Natural killer cell (primary cell): ENCODE measurements at regions not wholly inside any gene's neighbourhood (a gene's known extent, or its start where the extent isn't known, plus 50 kb on each side); places are given as distances from the start of the nearest gene placed in this dataset.

Experiments used
- ATAC-seq, 3 donors: fragments of 150-1000 bp in 2 of 3; fragments of 200-7000 bp in 1 of 3; cut with Tn5 transposase; 1 replicate in 1 of 3; 2 replicates in 2 of 3; pipeline ENCODE4 v1.10.0; 2021; ENCODE audit warnings: mild to moderate bottlenecking in 2 of 3, moderate library complexity in 2 of 3
- DNase-seq, 2 donors: peaks; one replicate each; pipeline versions ENCODE4 v3.0.0 to v3.0.0-alpha.2; 2013 to 2021; ENCODE audit warnings: mixed read lengths in 1 of 2
- H3K27ac ChIP-seq: one replicate; pipeline ENCODE4 v1.5.1; 2013; ENCODE audit warnings: mild to moderate bottlenecking, low read length
- H3K27me3 ChIP-seq: one replicate; pipeline ENCODE4 v1.6.1; 2013; ENCODE audit warnings: low read length; ENCODE audit not compliant: control insufficient read depth, insufficient read depth
- H3K36me3 ChIP-seq: one replicate; pipeline ENCODE4 v1.6.1; 2013; ENCODE audit warnings: low read length; ENCODE audit not compliant: control insufficient read depth, insufficient read depth
- H3K4me1 ChIP-seq: one replicate; pipeline ENCODE4 v1.6.1; 2013; ENCODE audit warnings: low read length; ENCODE audit not compliant: control insufficient read depth, insufficient read depth
- H3K4me3 ChIP-seq: one replicate; pipeline ENCODE4 v1.5.1; 2013; ENCODE audit warnings: low read length
- H3K9me3 ChIP-seq: one replicate; pipeline ENCODE4 v1.6.1; 2013; ENCODE audit warnings: low read length; ENCODE audit not compliant: control insufficient read depth, insufficient read depth
- H3K27ac Mint-ChIP-seq, 2 donors: one replicate each; pipeline ENCODE4 v1.8.0; 2022; ENCODE audit warnings: mild to moderate bottlenecking in 2 of 2, mixed read lengths in 2 of 2, moderate library complexity in 1 of 2
- H3K27me3 Mint-ChIP-seq, 2 donors: one replicate each; pipeline ENCODE4 v1.8.0; 2022; ENCODE audit warnings: low read depth in 2 of 2, mixed read lengths in 2 of 2
- H3K36me3 Mint-ChIP-seq: one replicate; pipeline ENCODE4 v1.8.0; 2022; ENCODE audit warnings: mixed read lengths
- H3K4me1 Mint-ChIP-seq, 2 donors: one replicate each; pipeline ENCODE4 v1.8.0; 2022; ENCODE audit warnings: mixed read lengths in 2 of 2
- H3K4me3 Mint-ChIP-seq: one replicate; pipeline ENCODE4 v1.8.0; 2022; ENCODE audit warnings: mild to moderate bottlenecking, moderate library complexity, mixed read lengths
- H3K9me3 Mint-ChIP-seq, 2 donors: one replicate each; pipeline ENCODE4 v1.8.0; 2022; ENCODE audit warnings: mixed read lengths in 2 of 2
- WGBS: methylation state at CpG from one replicate; pipeline ENCODE4 v1.1.7; 2013; ENCODE audit warnings: missing lambda C conversion rate; ENCODE audit not compliant: insufficient coverage; 5-methylcytosine and 5-hydroxymethylcytosine counted together
- intact Hi-C: fragments of 100-400 bp; cut with micrococcal nuclease; formaldehyde crosslinking; loops from one replicate; pipeline ENCODE4 v1.14.2; 2022
- TF ChIP-seq, protein P1 (sequence below): fragments of 200-600 bp; IDR thresholded peaks from one replicate; pipeline ENCODE4 v1.8.0; 2022; ENCODE audit warnings: antibody characterized with exemption

DNA sequence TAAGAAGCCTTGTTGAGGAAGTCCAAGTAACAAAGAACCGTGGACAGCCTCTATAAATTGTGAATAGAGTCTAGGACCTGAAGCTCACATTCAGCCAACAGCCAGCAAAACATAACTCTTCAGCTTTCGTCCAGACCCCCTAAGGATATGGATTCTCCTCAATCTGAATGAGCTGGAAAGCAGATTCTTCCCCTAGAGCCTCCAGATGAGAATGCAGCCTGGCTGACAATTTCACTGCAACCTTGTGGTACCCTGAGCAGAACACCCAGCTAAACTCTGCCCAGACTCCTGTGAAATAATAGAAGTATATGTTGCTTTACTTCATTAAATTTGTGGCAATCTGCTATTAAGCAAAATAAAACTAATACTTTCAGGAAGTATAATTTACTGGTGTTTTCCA lies 483.5 kb upstream of the SLC8A1 start:
- H3K9me3 Mint-ChIP-seq = peaks cover 17 to 26% of the 10 kb centered on the region in 2 donors
- TF ChIP-seq, protein P1, sequence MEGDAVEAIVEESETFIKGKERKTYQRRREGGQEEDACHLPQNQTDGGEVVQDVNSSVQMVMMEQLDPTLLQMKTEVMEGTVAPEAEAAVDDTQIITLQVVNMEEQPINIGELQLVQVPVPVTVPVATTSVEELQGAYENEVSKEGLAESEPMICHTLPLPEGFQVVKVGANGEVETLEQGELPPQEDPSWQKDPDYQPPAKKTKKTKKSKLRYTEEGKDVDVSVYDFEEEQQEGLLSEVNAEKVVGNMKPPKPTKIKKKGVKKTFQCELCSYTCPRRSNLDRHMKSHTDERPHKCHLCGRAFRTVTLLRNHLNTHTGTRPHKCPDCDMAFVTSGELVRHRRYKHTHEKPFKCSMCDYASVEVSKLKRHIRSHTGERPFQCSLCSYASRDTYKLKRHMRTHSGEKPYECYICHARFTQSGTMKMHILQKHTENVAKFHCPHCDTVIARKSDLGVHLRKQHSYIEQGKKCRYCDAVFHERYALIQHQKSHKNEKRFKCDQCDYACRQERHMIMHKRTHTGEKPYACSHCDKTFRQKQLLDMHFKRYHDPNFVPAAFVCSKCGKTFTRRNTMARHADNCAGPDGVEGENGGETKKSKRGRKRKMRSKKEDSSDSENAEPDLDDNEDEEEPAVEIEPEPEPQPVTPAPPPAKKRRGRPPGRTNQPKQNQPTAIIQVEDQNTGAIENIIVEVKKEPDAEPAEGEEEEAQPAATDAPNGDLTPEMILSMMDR = no peak

DNA sequence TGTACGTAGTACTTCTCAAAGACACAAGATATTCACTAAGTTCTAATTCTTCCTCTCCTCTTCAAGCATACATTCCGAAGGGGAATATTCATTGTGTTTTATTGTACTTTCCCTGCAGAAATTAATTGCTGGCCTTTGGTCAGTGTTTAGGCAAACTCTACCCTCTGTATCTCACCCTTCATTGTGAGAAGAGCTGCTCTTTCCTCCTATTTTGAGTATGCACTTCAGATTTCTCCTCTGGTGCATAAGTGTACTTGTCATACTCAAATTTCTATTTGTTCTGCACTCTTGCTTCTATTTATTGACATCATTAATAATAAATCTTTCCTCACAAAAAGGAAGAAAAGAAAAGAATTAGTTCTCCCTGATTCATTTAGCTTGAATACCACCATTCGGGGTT lies 485.4 kb upstream of the SLC8A1 start:
- H3K4me1 Mint-ChIP-seq = no peaks in the 10 kb centered on the region
- TF ChIP-seq, protein P1 = no peak
- 90% methylated on average over 2 of the region's 3 CpGs for WGBS

More for the DNA sequence above, 483.5 kb upstream of the SLC8A1 start:
- Histone ChIP-seq H3K4me1 (no peaks in the 10 kb centered on the region), H3K27me3 (no peaks in the 10 kb centered on the region), H3K36me3 (no peaks in the 10 kb centered on the region), H3K4me3 (no peak overlapping the region), H3K27ac (no peak overlapping the region), H3K9me3 (peaks cover 5% of the 10 kb centered on the region)
- Mint-ChIP-seq H3K4me1 (no peaks in the 10 kb centered on the region), H3K27ac (no peak overlapping the region), H3K4me3 (no peak overlapping the region), H3K27me3 (no peaks in the 10 kb centered on the region), H3K36me3 (no peaks in the 10 kb centered on the region)
- 45% methylated on average over 2 of the region's 2 CpGs for WGBS
- intact Hi-C loops = no loop called here
- ATAC-seq = no peak
- no peak for DNase-seq

DNA sequence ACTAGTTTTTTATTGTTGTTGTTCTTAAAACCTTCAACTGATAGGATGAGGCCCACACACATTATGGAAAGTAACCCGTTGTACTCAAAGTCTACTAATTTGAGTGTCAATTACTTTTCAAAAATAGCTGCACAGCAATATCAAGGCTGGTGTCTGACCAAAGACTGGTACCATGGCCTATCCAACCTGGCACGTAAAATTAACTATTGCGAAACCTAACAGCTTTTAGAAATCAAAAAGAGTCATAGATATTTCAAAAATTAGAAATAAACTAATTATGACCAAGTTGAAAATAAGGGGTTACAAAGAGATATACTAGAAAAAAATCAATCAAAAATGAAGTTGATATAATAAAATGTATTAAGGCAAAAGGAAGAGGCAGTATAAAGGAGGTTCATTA lies 501.5 kb upstream of the SLC8A1 start:
- intact Hi-C loops = no loop called here
- no peak overlapping the region for H3K4me3 Mint-ChIP-seq
- no peaks in the 10 kb centered on the region for H3K36me3 ChIP-seq
- H3K27ac Mint-ChIP-seq = no peak overlapping the region
- H3K4me1 Mint-ChIP-seq = no peaks in the 10 kb centered on the region
- no peak overlapping the region for H3K4me3 ChIP-seq
- no peaks in the 10 kb centered on the region for H3K27me3 Mint-ChIP-seq
- no peaks in the 10 kb centered on the region for H3K36me3 Mint-ChIP-seq
- H3K9me3 Mint-ChIP-seq = peaks cover 9 to 15% of the 10 kb centered on the region in 2 donors
- TF ChIP-seq, protein P1 = no peak
- H3K27ac ChIP-seq = no peak overlapping the region
- 90% methylated on average over 3 of the region's 3 CpGs for WGBS
- DNase-seq (no peak), ATAC-seq (no peak)
- peaks cover 5% of the 10 kb centered on the region for H3K9me3 ChIP-seq
- H3K4me1 ChIP-seq = no peaks in the 10 kb centered on the region
- no peaks in the 10 kb centered on the region for H3K27me3 ChIP-seq

More for the DNA sequence above, 485.4 kb upstream of the SLC8A1 start:
- intact Hi-C loops = no loop called here
- H3K27ac Mint-ChIP-seq = no peak overlapping the region
- no peaks in the 10 kb centered on the region for H3K27me3 Mint-ChIP-seq
- ATAC-seq (no peak), DNase-seq (no peak)
- H3K36me3 Mint-ChIP-seq = no peaks in the 10 kb centered on the region
- H3K27ac ChIP-seq = no peak overlapping the region
- H3K36me3 ChIP-seq = no peaks in the 10 kb centered on the region
- no peaks in the 10 kb centered on the region for H3K4me1 ChIP-seq
- no peak overlapping the region for H3K4me3 Mint-ChIP-seq
- H3K9me3 ChIP-seq = peaks cover 10% of the 10 kb centered on the region
- H3K4me3 ChIP-seq = no peak overlapping the region
- no peaks in the 10 kb centered on the region for H3K27me3 ChIP-seq
- peaks cover 17 to 20% of the 10 kb centered on the region in 2 donors for H3K9me3 Mint-ChIP-seq

DNA sequence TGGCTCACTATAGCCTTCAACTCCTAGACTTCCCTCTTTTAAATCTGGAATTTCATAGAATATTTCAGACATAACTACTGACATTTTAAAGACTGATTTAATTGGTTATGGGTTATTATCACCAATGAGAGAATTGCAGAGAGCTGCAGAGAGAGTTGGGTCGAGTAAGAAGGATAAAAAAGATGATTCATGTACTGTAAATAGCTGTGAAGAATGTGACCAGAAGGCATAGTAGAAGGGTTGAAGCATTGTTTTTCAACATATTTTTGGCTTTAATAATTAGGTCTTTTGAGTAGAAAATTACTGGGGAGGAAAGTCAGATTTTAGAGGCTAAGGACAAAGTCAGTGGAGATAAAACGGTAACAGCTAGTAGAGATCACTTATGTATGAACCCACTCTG lies 503.2 kb upstream of the SLC8A1 start:
- H3K4me1 Mint-ChIP-seq = no peaks in the 10 kb centered on the region
- intact Hi-C loops = no loop called here
- Histone ChIP-seq H3K27ac (no peak overlapping the region), H3K9me3 (peaks cover 5% of the 10 kb centered on the region), H3K36me3 (no peaks in the 10 kb centered on the region), H3K4me1 (no peaks in the 10 kb centered on the region), H3K4me3 (no peak overlapping the region), H3K27me3 (no peaks in the 10 kb centered on the region)
- TF ChIP-seq, protein P1 = no peak
- no peak overlapping the region for H3K4me3 Mint-ChIP-seq
- DNase-seq (no peak), ATAC-seq (no peak)
- 86% methylated on average over 2 of the region's 2 CpGs for WGBS
- H3K36me3 Mint-ChIP-seq = no peaks in the 10 kb centered on the region
- H3K9me3 Mint-ChIP-seq = peaks cover 6 to 15% of the 10 kb centered on the region in 2 donors
- no peak overlapping the region for H3K27ac Mint-ChIP-seq
- no peaks in the 10 kb centered on the region for H3K27me3 Mint-ChIP-seq
